GM19351 (cell line): ENCODE measurements at regions not wholly inside any gene's neighbourhood (a gene's known extent, or its start where the extent isn't known, plus 50 kb on each side); places are given as distances from the start of the nearest gene placed in this dataset.
"Not testable (repeated sequence)": the region's sequence is repeated elsewhere in the genome, so short reads cannot be mapped to it uniquely, and the experiment has no call there.

Source experiments
- ATAC-seq: cut with Tn5 transposase; IDR thresholded peaks from one replicate; pipeline ENCODE4 v1.9.1; 2021; ENCODE audit warnings: mild to moderate bottlenecking, moderate library complexity; ENCODE audit not compliant: unreplicated experiment

- ATAC-seq = not testable (repeated sequence)
Measured at GRCh38 chr1:95297906-95298305, 63.9 kb downstream of the RWDD3 start.

- no peak for ATAC-seq
Measured at GRCh38 chr1:95301091-95301490, 67.1 kb downstream of the RWDD3 start.

- no peak for ATAC-seq
Measured at GRCh38 chr1:95301614-95302013, 67.6 kb downstream of the RWDD3 start.

- ATAC-seq = no peak
Measured at GRCh38 chr1:95304803-95305202, 70.8 kb downstream of the RWDD3 start.

- no peak for ATAC-seq
Measured at GRCh38 chr1:95308276-95309030, 74.4 kb downstream of the RWDD3 start.

- ATAC-seq = no peak
Measured at GRCh38 chr1:95309031-95309471, 75.0 kb downstream of the RWDD3 start.

GRCh38 chr1:95311014-95311413 lies 77.0 kb downstream of the RWDD3 start:
- no peak for ATAC-seq

- ATAC-seq = no peak
Measured at GRCh38 chr1:95311762-95312161, 77.8 kb downstream of the RWDD3 start.

- no peak for ATAC-seq
Measured at GRCh38 chr1:95312181-95312580, 78.2 kb downstream of the RWDD3 start.

- ATAC-seq = no peak
Measured at GRCh38 chr1:95313527-95313926, 79.5 kb downstream of the RWDD3 start.

GRCh38 chr1:95321531-95321930 lies 87.5 kb downstream of the RWDD3 start:
- ATAC-seq = no peak

GRCh38 chr1:95323123-95323522 lies 89.1 kb downstream of the RWDD3 start:
- ATAC-seq = no peak

- ATAC-seq = no peak
Measured at GRCh38 chr1:95325349-95325748, 91.3 kb downstream of the RWDD3 start.

GRCh38 chr1:95326023-95326422 lies 92.0 kb downstream of the RWDD3 start:
- ATAC-seq = no peak

- ATAC-seq = no peak
Measured at GRCh38 chr1:95332754-95333153, 98.7 kb downstream of the RWDD3 start.

GRCh38 chr1:95339377-95339776 lies 105.4 kb downstream of the RWDD3 start:
- no peak for ATAC-seq

GRCh38 chr1:95340061-95340460 lies 106.1 kb downstream of the RWDD3 start:
- no peak for ATAC-seq

GRCh38 chr1:95352767-95353166 lies 118.8 kb downstream of the RWDD3 start:
- no peak for ATAC-seq

- no peak for ATAC-seq
Measured at GRCh38 chr1:95353194-95353593, 119.2 kb downstream of the RWDD3 start.

- no peak for ATAC-seq
Measured at GRCh38 chr1:95364546-95364945, 130.5 kb downstream of the RWDD3 start.

- no peak for ATAC-seq
Measured at GRCh38 chr1:95366498-95366897, 132.5 kb downstream of the RWDD3 start.

GRCh38 chr1:95368178-95368577 lies 134.2 kb downstream of the RWDD3 start:
- ATAC-seq = no peak
